Muscle layer of duodenum (tissue), 2 donors: ENCODE measurements at regions not wholly inside any gene's neighbourhood (a gene's known extent, or its start where the extent isn't known, plus 50 kb on each side); places are given as distances from the start of the nearest gene placed in this dataset.

Experiments
- H3K27ac ChIP-seq: one replicate; pipeline ENCODE4 v1.7.0; 2013; ENCODE audit warnings: mild to moderate bottlenecking, low read length
- H3K27me3 ChIP-seq: one replicate; pipeline ENCODE4 v1.7.0; 2013; ENCODE audit warnings: low read depth, mild to moderate bottlenecking, control low read depth, low read length
- H3K36me3 ChIP-seq, 2 donors: one replicate each; pipeline ENCODE4 v1.7.0; 2013; ENCODE audit warnings: low read length in 2 of 2, control low read depth in 1 of 2, mild to moderate bottlenecking in 1 of 2; ENCODE audit not compliant: insufficient read depth in 2 of 2, control insufficient read depth in 1 of 2
- H3K4me1 ChIP-seq, 2 donors: one replicate each; pipeline ENCODE4 v1.7.0; 2013; ENCODE audit warnings: low read length in 2 of 2, mild to moderate bottlenecking in 2 of 2, control low read depth in 1 of 2, moderate library complexity in 1 of 2; ENCODE audit not compliant: insufficient read depth in 2 of 2, control insufficient read depth in 1 of 2
- H3K4me3 ChIP-seq, 2 donors: one replicate each; pipeline ENCODE4 v1.7.0; 2013; ENCODE audit warnings: low read length in 2 of 2, low read depth in 1 of 2, mild to moderate bottlenecking in 1 of 2
- H3K9me3 ChIP-seq, 2 donors: one replicate each; pipeline ENCODE4 v1.7.0; 2013; ENCODE audit warnings: low read length in 2 of 2, control low read depth in 1 of 2, mild to moderate bottlenecking in 1 of 2; ENCODE audit not compliant: control insufficient read depth in 1 of 2
- donor health status: healthy.

GRCh38 chrX:39749135-39749534, 348.6 kb downstream of the BCOR start:
- no peaks in the 10 kb centered on the region for H3K36me3 ChIP-seq
- no peak overlapping the region for H3K27ac ChIP-seq
- no peaks in the 10 kb centered on the region for H3K27me3 ChIP-seq
- no peaks in the 10 kb centered on the region for H3K9me3 ChIP-seq
- H3K4me1 ChIP-seq, result peaks cover 4% of the 10 kb centered on the region in 2 donors
- H3K4me3 ChIP-seq, result no peak overlapping the region

DNA sequence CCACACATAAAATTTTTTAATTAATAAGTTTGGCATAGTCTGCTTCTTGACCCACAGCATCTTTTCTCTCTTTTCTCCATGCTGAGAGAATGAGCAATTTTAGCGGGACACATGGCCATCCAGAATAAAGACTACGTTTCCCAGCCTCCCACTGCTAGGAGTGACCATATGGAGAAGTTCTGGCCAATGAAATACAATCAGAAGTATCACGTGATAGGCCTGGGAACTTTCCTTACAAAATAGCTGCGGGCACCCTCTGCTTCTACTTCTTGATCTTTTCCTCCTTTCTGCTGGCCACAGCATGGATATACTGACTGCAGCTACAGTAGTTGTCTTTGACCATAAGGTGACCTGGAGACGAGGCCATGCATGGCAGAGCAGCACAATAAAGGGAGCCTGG, 348.0 kb downstream of the BCOR start:
- Histone ChIP-seq H3K27ac (no peak overlapping the region), H3K4me3 (no peak overlapping the region), H3K9me3 (no peaks in the 10 kb centered on the region), H3K27me3 (no peaks in the 10 kb centered on the region), H3K4me1 (peaks cover 4% of the 10 kb centered on the region in 2 donors), H3K36me3 (no peaks in the 10 kb centered on the region)

GRCh38 chrX:39750256-39750790, 347.4 kb downstream of the BCOR start:
- Histone ChIP-seq H3K27me3 (no peaks in the 10 kb centered on the region), H3K27ac (no peak overlapping the region), H3K4me3 (no peak overlapping the region), H3K36me3 (no peaks in the 10 kb centered on the region), H3K9me3 (no peaks in the 10 kb centered on the region), H3K4me1 (peaks cover 4 to 9% of the 10 kb centered on the region in 2 donors)

- H3K27ac ChIP-seq, result no peak overlapping the region
These were observed 346.9 kb downstream of the BCOR start for GRCh38 chrX:39750848-39751247.

DNA sequence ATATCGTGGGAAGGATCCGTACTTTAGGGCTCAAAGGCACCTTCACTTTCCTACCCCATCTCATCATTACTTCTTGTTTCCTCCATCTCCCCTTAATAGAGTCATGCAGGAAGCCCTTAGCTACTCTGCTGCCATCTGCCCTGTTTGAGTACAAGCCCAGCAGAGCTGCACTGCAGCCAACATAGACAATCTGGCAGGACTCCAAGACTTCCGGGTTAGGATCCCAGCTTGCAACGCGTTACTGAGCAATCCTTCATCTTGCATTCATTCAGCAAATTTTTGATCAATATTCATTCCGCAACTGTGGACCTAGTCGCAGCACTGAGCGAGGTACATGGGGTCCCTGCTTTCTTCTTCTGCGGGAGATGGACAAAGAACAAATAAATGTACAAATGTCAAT, 344.9 kb downstream of the BCOR start:
- no peaks in the 10 kb centered on the region for H3K9me3 ChIP-seq
- H3K4me3 ChIP-seq, result no peak overlapping the region
- H3K27me3 ChIP-seq, result no peaks in the 10 kb centered on the region
- no peak overlapping the region for H3K27ac ChIP-seq
- peaks cover 4 to 12% of the 10 kb centered on the region in 2 donors for H3K4me1 ChIP-seq
- H3K36me3 ChIP-seq, result no peaks in the 10 kb centered on the region

More at GRCh38 chrX:39750848-39751247, 346.9 kb downstream of the BCOR start:
- Histone ChIP-seq H3K4me3 (no peak overlapping the region), H3K4me1 (peaks cover 4 to 12% of the 10 kb centered on the region in 2 donors), H3K27me3 (no peaks in the 10 kb centered on the region), H3K36me3 (no peaks in the 10 kb centered on the region), H3K9me3 (no peaks in the 10 kb centered on the region)

DNA sequence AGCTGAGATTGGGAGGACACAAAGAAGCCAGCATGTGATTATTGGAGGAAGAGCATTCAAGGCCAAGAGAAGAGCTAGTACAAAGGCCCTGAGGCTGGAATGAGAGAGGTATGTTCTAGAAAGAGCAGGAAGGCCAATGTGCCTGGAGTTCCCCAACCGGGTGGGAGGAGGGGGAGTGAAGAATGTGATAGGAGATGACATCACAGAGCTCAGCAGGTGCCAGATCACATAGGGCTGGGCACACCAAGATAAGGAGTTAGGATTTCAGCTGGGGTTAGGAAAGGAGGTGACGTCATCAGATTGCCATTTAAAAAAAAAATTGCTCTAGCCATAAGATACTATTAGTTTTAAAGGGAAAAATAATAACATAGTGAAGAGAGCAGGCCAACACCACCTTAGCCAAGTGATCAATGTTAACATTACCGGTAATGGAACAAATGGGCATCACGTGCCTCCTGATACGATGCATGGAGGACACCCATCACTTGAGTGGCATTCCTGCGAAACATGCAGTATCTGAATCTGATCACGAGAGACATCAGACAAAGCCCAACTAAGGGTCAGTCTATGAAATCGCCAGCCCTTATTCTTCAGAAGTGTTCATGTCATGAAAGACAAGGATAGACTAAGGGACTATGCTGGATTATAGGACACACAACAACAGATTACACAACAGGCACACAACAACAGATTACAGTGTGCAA, 344.3 kb downstream of the BCOR start:
- no peaks in the 10 kb centered on the region for H3K9me3 ChIP-seq
- no peak overlapping the region for H3K27ac ChIP-seq
- peaks cover 4 to 12% of the 10 kb centered on the region in 2 donors for H3K4me1 ChIP-seq

DNA sequence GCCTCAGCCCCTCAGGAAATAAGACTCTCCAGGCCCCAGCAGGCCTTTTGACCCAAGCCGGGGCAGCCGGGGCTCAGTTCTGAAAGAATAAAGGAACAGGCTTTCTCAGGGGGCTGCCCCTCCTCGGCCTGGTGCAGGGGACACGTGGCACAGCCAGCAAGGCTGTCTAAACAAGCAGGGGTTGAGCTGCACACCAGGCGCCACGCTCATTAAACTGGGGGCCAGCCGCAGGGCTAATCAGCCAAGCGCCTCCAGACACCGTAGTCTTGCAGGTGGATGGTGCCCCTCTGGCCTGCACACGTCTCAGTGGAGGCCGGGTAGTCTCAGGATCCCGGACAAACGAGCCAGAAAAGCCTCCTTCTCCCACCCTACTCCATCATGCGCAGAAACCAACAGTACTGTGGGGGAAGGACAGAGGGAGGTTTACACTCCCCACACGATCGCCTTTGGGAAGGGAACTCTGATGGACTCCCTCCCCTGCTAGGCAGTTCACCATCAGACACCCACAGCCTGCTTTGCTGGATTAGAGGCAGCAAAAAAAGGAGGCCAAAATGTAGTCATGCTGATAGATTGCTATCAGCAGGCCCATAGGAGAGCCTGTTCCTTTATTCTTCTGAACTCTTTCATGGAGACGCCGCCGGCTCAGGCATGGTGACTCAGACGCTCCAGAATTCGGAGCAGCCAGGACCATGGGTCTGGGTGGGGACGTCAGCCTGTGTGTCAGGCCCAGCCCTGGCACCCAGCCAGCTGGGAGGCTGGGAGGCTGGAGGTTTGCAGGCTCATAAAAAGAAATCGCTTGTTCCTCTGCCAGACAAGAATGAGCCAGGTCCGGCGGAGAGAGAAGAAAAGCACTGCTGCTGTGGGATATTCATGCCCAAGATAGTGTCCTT, 342.4 kb downstream of the BCOR start:
- Histone ChIP-seq H3K9me3 (no peaks in the 10 kb centered on the region), H3K27me3 (no peaks in the 10 kb centered on the region), H3K27ac (peak overlapping the region; percentile 60), H3K4me3 (no peak overlapping the region), H3K4me1 (peaks cover 4 to 22% of the 10 kb centered on the region in 2 donors), H3K36me3 (no peaks in the 10 kb centered on the region)

More for the DNA sequence above, 344.3 kb downstream of the BCOR start:
- Histone ChIP-seq H3K36me3 (no peaks in the 10 kb centered on the region), H3K4me3 (no peak overlapping the region), H3K27me3 (no peaks in the 10 kb centered on the region)

GRCh38 chrX:39756086-39756883, 341.5 kb downstream of the BCOR start:
- Histone ChIP-seq H3K27ac (no peak overlapping the region), H3K9me3 (no peaks in the 10 kb centered on the region), H3K4me3 (no peak overlapping the region), H3K4me1 (peaks cover 4 to 23% of the 10 kb centered on the region in 2 donors), H3K27me3 (no peaks in the 10 kb centered on the region), H3K36me3 (no peaks in the 10 kb centered on the region)

- Histone ChIP-seq H3K27me3 (no peaks in the 10 kb centered on the region), H3K4me3 (no peak overlapping the region), H3K9me3 (no peaks in the 10 kb centered on the region), H3K4me1 (peaks cover 1 to 19% of the 10 kb centered on the region in 2 donors), H3K36me3 (no peaks in the 10 kb centered on the region), H3K27ac (no peak overlapping the region)
These were observed 339.8 kb downstream of the BCOR start for GRCh38 chrX:39757971-39758370.

DNA sequence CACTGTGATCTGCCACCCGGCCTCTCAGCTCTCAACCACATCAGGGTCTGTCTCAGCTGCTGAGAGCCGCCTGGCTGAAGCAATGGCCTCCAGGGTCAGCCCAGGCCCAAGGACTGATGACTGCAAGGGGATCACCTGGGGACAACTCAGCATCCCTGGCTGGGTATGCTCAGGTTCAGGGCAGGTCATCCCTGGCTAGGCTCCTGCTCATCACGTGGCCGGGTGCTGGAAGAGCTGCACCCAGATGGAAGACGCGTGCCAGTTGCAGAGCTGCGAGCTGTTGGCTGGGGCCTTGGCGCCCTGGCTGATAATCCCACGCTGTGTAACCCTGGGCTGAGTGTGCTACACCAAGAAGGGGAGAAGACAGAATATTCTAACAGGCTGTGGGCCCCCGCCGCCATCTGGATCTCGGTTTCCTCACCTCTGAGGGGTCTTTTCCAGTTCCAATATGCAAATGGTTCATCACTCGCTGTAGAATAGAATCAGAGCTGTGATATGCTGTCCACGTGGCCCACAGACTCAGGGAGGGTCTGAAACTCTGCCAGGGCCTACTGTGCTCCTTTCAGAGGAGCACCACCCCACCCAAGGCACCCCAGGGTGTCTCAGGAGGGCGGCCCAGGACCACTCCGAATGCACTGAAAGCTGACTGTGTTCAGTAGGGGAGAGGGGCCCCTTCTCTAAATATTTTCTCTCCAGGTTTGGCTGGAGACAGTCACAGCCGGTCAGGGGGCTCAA, 338.8 kb downstream of the BCOR start:
- no peaks in the 10 kb centered on the region for H3K27me3 ChIP-seq
- peaks cover 0 to 19% of the 10 kb centered on the region in 2 donors for H3K4me1 ChIP-seq
- no peak overlapping the region for H3K4me3 ChIP-seq
- no peaks in the 10 kb centered on the region for H3K36me3 ChIP-seq
- no peaks in the 10 kb centered on the region for H3K9me3 ChIP-seq
- no peak overlapping the region for H3K27ac ChIP-seq
